PC-3 (cell line): ENCODE measurements at regions not wholly inside any gene's neighbourhood (a gene's known extent, or its start where the extent isn't known, plus 50 kb on each side); places are given as distances from the start of the nearest gene placed in this dataset.
A peak's percentile ranks its signal among the peaks of the same experiment; 100 is the strongest.

Experiments
- ATAC-seq: fragments of 200-7000 bp; cut with Tn5 transposase; 2 replicates; pipeline ENCODE4 v1.9.1; 2020; ENCODE audit warnings: mild to moderate bottlenecking, moderate library complexity
- BruUV-seq: library from RNA; stranded (reverse); fragments of 400-500 nt; replicated peaks from 2 replicates; lab custom pipeline; 2021; lab: Mats Ljungman, UMichigan
- CTCF ChIA-PET: fragments of 300-600 bp; sonication (Branson Sonifier 250); formaldehyde crosslinking; loops from one replicate; lab custom pipeline; 2022; ENCODE audit warnings: antibody characterized with exemption; lab: Charles Lee
- POLR2A ChIA-PET: fragments of 300-600 bp; sonication (Branson Sonifier 250); formaldehyde crosslinking; loops from one replicate; lab custom pipeline; 2022; ENCODE audit warnings: antibody characterized with exemption; ENCODE audit not compliant: unreplicated experiment; lab: Charles Lee
- DNase-seq: peaks from one replicate; pipeline ENCODE4 v3.0.0-alpha.2; 2015
- H2AFZ ChIP-seq: fragments of 300-600 bp; sonication (generic); 2 replicates; pipeline ENCODE4 v1.6.0; 2016; ENCODE audit warnings: antibody characterized with exemption, low read length
- H3F3A ChIP-seq: fragments of 300-600 bp; sonication (generic); one replicate; pipeline ENCODE4 v1.6.0; 2017; ENCODE audit warnings: antibody characterized with exemption, low read length, control low read depth, mild to moderate bottlenecking; ENCODE audit not compliant: unreplicated experiment
- H3K27ac ChIP-seq: fragments of 300-600 bp; sonication (generic); 2 replicates; pipeline ENCODE4 v1.5.1; 2016; ENCODE audit warnings: mild to moderate bottlenecking, low read length
- H3K27me3 ChIP-seq: fragments of 300-600 bp; sonication (generic); 2 replicates; pipeline ENCODE4 v1.6.1; 2016; ENCODE audit warnings: low read length, mixed read lengths
- H3K36me3 ChIP-seq: fragments of 300-600 bp; sonication (generic); 2 replicates; pipeline ENCODE4 v1.6.1; 2016; ENCODE audit warnings: low read depth, mixed run types, low read length, mixed read lengths
- H3K4me1 ChIP-seq: fragments of 300-600 bp; sonication (generic); 2 replicates; pipeline ENCODE4 v1.5.1; 2016; ENCODE audit warnings: low read length; ENCODE audit not compliant: insufficient read depth
- H3K4me2 ChIP-seq: fragments of 300-600 bp; sonication (generic); 2 replicates; pipeline ENCODE4 v1.6.0; 2016; ENCODE audit warnings: low read length
- H3K4me3 ChIP-seq: fragments of 300-600 bp; sonication (generic); 2 replicates; pipeline ENCODE4 v1.5.1; 2016; ENCODE audit warnings: mild to moderate bottlenecking, low read length, mixed read lengths
- H3K79me2 ChIP-seq: fragments of 300-600 bp; sonication (generic); 2 replicates; pipeline ENCODE4 v1.6.1; 2017; ENCODE audit warnings: low read length, mixed read lengths
- H3K9ac ChIP-seq: fragments of 300-600 bp; sonication (generic); 2 replicates; pipeline ENCODE4 v1.6.0; 2016; ENCODE audit warnings: mild to moderate bottlenecking, low read length
- H3K9me2 ChIP-seq: fragments of 300-600 bp; sonication (generic); replicated peaks from 2 replicates; pipeline ENCODE4 v1.6.1; 2016; ENCODE audit warnings: mixed run types, low read length, mixed read lengths
- H3K9me3 ChIP-seq: fragments of 300-600 bp; sonication (generic); 2 replicates; pipeline ENCODE4 v1.6.1; 2016; ENCODE audit warnings: low read length, mixed read lengths
- H4K20me1 ChIP-seq: fragments of 300-600 bp; sonication (generic); 2 replicates; pipeline ENCODE4 v1.6.1; 2016; ENCODE audit warnings: low read length, mixed read lengths
- CTCF ChIP-seq: fragments of 300-600 bp; sonication (generic); conservative IDR thresholded peaks from 2 replicates; pipeline ENCODE4 v1.5.1; 2017; ENCODE audit warnings: antibody characterized with exemption, low read depth, mild to moderate bottlenecking, low read length
- EZH2 ChIP-seq: fragments of 300-600 bp; sonication (generic); IDR thresholded peaks from one replicate; pipeline ENCODE4 v1.6.1; 2017; ENCODE audit warnings: antibody characterized with exemption, mild to moderate bottlenecking, low read length; ENCODE audit not compliant: unreplicated experiment
- EZH2phosphoT487 ChIP-seq: fragments of 300-600 bp; sonication (generic); IDR thresholded peaks from 2 replicates; pipeline ENCODE4 v1.6.1; 2018; ENCODE audit warnings: mild to moderate bottlenecking, antibody characterized with exemption, low read length, borderline replicate concordance
- intact Hi-C: fragments of 100-400 bp; cut with micrococcal nuclease; formaldehyde crosslinking; loops from 2 replicates; pipeline ENCODE4 v1.9.0; 2023

GRCh38 chr6:105545947-105546731 lies 143.3 kb upstream of the PREP start:
- Histone ChIP-seq H3K9ac (no peak overlapping the region; the same call in 1 of the 2 replicates), H3K9me2 (no peaks in the 10 kb centered on the region), H2AFZ (0 out of 2 replicates have a peak overlapping the region, but pooled peaks have one; percentile 15), H3K9me3 (no peaks in the 10 kb centered on the region), H4K20me1 (no peaks in the 10 kb centered on the region), H3K4me3 (no peak overlapping the region), H3K4me1 (peaks cover 11% of the 10 kb centered on the region), H3K27ac (peak overlapping the region; percentile 55), H3K79me2 (no peaks in the 10 kb centered on the region), H3K36me3 (no peaks in the 10 kb centered on the region), H3K4me2 (peak overlapping the region; percentile 26), H3F3A (no peaks in the 10 kb centered on the region), H3K27me3 (no peaks in the 10 kb centered on the region)
- no peak for TF ChIP-seq EZH2phosphoT487
- no peak for TF ChIP-seq CTCF
- TF ChIP-seq EZH2: no peak
- POLR2A ChIA-PET: no interaction called here
- ATAC-seq (peak; percentile 56), DNase-seq (peak; percentile 48)
- intact Hi-C loops: no loop called here
- no TSS peak for BruUV-seq
- CTCF ChIA-PET: no interaction called here

GRCh38 chr6:105545228-105545920 lies 142.5 kb upstream of the PREP start:
- Histone ChIP-seq H3K4me1 (peaks cover 11% of the 10 kb centered on the region), H3K79me2 (no peaks in the 10 kb centered on the region), H3K27me3 (no peaks in the 10 kb centered on the region), H3K9me2 (no peaks in the 10 kb centered on the region), H3K36me3 (no peaks in the 10 kb centered on the region), H4K20me1 (no peaks in the 10 kb centered on the region), H3K27ac (peak overlapping the region; percentile 55), H3K9me3 (no peaks in the 10 kb centered on the region), H2AFZ (no peak overlapping the region), H3K4me3 (no peak overlapping the region), H3K4me2 (no peak overlapping the region), H3F3A (no peaks in the 10 kb centered on the region), H3K9ac (no peak overlapping the region; the same call in 1 of the 2 replicates)
- ChIA-PET CTCF (no interaction called here), POLR2A (no interaction called here)
- no peak for DNase-seq
- no TSS peak for BruUV-seq
- TF ChIP-seq EZH2 (no peak), EZH2phosphoT487 (no peak), CTCF (no peak)
- no peak for ATAC-seq
- intact Hi-C loops: no loop called here

GRCh38 chr6:105539911-105540310 lies 137.0 kb upstream of the PREP start:
- BruUV-seq: no TSS peak
- ChIA-PET POLR2A (no interaction called here), CTCF (no interaction called here)
- no peak for TF ChIP-seq CTCF
- no peak for TF ChIP-seq EZH2
- TF ChIP-seq EZH2phosphoT487: no peak
- Histone ChIP-seq H3K27me3 (no peaks in the 10 kb centered on the region), H3K4me1 (no peaks in the 10 kb centered on the region), H2AFZ (no peak overlapping the region), H3K79me2 (no peaks in the 10 kb centered on the region), H3K4me2 (no peak overlapping the region), H3K4me3 (no peak overlapping the region), H3K27ac (no peak overlapping the region), H3K36me3 (no peaks in the 10 kb centered on the region), H3F3A (no peaks in the 10 kb centered on the region), H3K9ac (no peak overlapping the region), H3K9me3 (no peaks in the 10 kb centered on the region), H4K20me1 (no peaks in the 10 kb centered on the region), H3K9me2 (no peaks in the 10 kb centered on the region)
- ATAC-seq: no peak
- intact Hi-C loops: no loop called here
- no peak for DNase-seq
